Naive thymus-derived CD4-positive, alpha-beta T cell (primary cell): ENCODE measurements at regions not wholly inside any gene's neighbourhood (a gene's known extent, or its start where the extent isn't known, plus 50 kb on each side); places are given as distances from the start of the nearest gene placed in this dataset.

ENCODE experiments used
- ATAC-seq: fragments of 150-1000 bp; cut with Tn5 transposase; 2 replicates; pipeline ENCODE4 v1.10.0; 2021; ENCODE audit warnings: mild to moderate bottlenecking, moderate library complexity
- CTCF ChIA-PET: fragments of 350-600 bp; sonication (Branson Sonifier 250); formaldehyde crosslinking; loops from one replicate; lab custom pipeline; 2021; ENCODE audit warnings: antibody characterized with exemption; lab: Charles Lee
- POLR2A ChIA-PET: fragments of 350-600 bp; sonication (Branson Sonifier 250); formaldehyde crosslinking; loops from one replicate; lab custom pipeline; 2021; ENCODE audit warnings: antibody characterized with exemption, inconsistent platforms; lab: Charles Lee
- DNase-seq, 9 donors: peaks; one replicate each; pipeline versions ENCODE4 v3.0.0 to v3.0.0-alpha.2; 2020 to 2022; ENCODE audit warnings: mixed read lengths in 1 of 9
- H3K27ac ChIP-seq: one replicate; pipeline ENCODE4 v1.7.0; 2013; ENCODE audit warnings: mild to moderate bottlenecking, low read depth, low read length, moderate library complexity
- H3K27me3 ChIP-seq, 2 donors: one replicate each; pipeline ENCODE4 v1.7.0; 2013; ENCODE audit warnings: low read length in 2 of 2, mild to moderate bottlenecking in 2 of 2, moderate library complexity in 2 of 2; ENCODE audit not compliant: control insufficient read depth in 2 of 2, insufficient read depth in 2 of 2
- H3K36me3 ChIP-seq, 3 experiments: 1 replicate in 2 of 3; 2 replicates in 1 of 3; pipeline ENCODE4 v1.7.0; 2013; ENCODE audit warnings: low read length in 3 of 3, mild to moderate bottlenecking in 3 of 3, moderate library complexity in 1 of 3; ENCODE audit not compliant: insufficient read depth in 3 of 3, control insufficient read depth in 2 of 3
- H3K4me1 ChIP-seq, 2 donors: one replicate each; pipeline ENCODE4 v1.7.0; 2013; ENCODE audit warnings: low read length in 2 of 2, mild to moderate bottlenecking in 2 of 2, moderate library complexity in 1 of 2; ENCODE audit not compliant: control insufficient read depth in 2 of 2, insufficient read depth in 2 of 2
- H3K4me3 ChIP-seq: 2 replicates; pipeline ENCODE4 v1.7.0; 2013; ENCODE audit warnings: mild to moderate bottlenecking, low read length
- H3K9me3 ChIP-seq, 3 experiments: 1 replicate in 2 of 3; 2 replicates in 1 of 3; pipeline ENCODE4 v1.7.0; 2013; ENCODE audit warnings: low read length in 3 of 3; ENCODE audit not compliant: control insufficient read depth in 2 of 3
- H3K27ac Mint-ChIP-seq, 9 donors: one replicate each; pipeline ENCODE4 v1.8.0; 2020 to 2022; ENCODE audit warnings: mixed read lengths in 9 of 9, mild to moderate bottlenecking in 8 of 9, moderate library complexity in 5 of 9, inconsistent platforms in 2 of 9
- H3K27me3 Mint-ChIP-seq, 5 donors: one replicate each; pipeline ENCODE4 v1.8.0; 2021 to 2022; ENCODE audit warnings: mixed read lengths in 5 of 5, mild to moderate bottlenecking in 1 of 5
- H3K36me3 Mint-ChIP-seq, 5 donors: one replicate each; pipeline ENCODE4 v1.8.0; 2020 to 2022; ENCODE audit warnings: mixed read lengths in 5 of 5, mild to moderate bottlenecking in 3 of 5, inconsistent platforms in 1 of 5
- H3K4me1 Mint-ChIP-seq, 7 donors: one replicate each; pipeline ENCODE4 v1.8.0; 2020 to 2022; ENCODE audit warnings: mixed read lengths in 7 of 7, mild to moderate bottlenecking in 3 of 7, inconsistent platforms in 1 of 7
- H3K4me3 Mint-ChIP-seq, 10 donors: one replicate each; pipeline ENCODE4 v1.8.0; 2020 to 2022; ENCODE audit warnings: mild to moderate bottlenecking in 10 of 10, mixed read lengths in 10 of 10, moderate library complexity in 6 of 10, inconsistent platforms in 2 of 10
- H3K9me3 Mint-ChIP-seq, 11 donors: one replicate each; pipeline ENCODE4 v1.8.0; 2020 to 2022; ENCODE audit warnings: mixed read lengths in 11 of 11, mild to moderate bottlenecking in 4 of 11, inconsistent platforms in 1 of 11, moderate library complexity in 1 of 11
- intact Hi-C, 2 donors: fragments of 100-400 bp; cut with micrococcal nuclease; formaldehyde crosslinking; loops; one replicate each; pipeline ENCODE4 v1.15.1; 2023

DNA sequence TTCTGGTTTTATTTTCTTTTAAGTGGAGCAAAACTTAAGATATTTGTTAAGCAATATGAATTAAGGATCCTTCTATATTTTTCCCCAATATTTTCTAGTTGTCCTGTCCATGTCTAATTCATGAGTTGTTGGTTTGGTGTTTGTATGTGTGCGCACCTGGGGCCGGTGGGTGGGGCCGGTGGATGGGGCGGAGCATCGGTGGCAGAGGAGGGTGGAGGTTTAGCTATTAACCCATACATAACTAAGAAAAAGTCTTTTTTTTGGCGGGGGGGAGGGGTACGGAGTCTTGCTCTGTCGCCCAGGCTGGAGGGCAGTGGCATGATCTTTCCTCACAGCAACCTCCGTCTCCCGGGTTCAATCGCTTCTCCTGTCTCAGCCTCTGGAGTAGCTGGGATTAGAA lies 489.8 kb downstream of the PDGFC start:
- no peak overlapping the region for H3K4me3 ChIP-seq
- POLR2A ChIA-PET, result no interaction called here
- H3K36me3 ChIP-seq, result no peaks in the 10 kb centered on the region
- H3K9me3 Mint-ChIP-seq, result peaks cover 0 to 8% (median 0%) of the 10 kb centered on the region in 11 donors
- H3K27me3 Mint-ChIP-seq, result no peaks in the 10 kb centered on the region
- H3K9me3 ChIP-seq, result no peaks in the 10 kb centered on the region
- no peak overlapping the region for H3K4me3 Mint-ChIP-seq
- no peaks in the 10 kb centered on the region for H3K36me3 Mint-ChIP-seq
- H3K27ac ChIP-seq, result no peak overlapping the region
- H3K27me3 ChIP-seq, result no peaks in the 10 kb centered on the region
- no peaks in the 10 kb centered on the region for H3K4me1 Mint-ChIP-seq
- ATAC-seq, result no peak
- no peak for DNase-seq
- H3K4me1 ChIP-seq, result no peaks in the 10 kb centered on the region
- intact Hi-C loops, result no loop called here
- no peak overlapping the region for H3K27ac Mint-ChIP-seq
- CTCF ChIA-PET, result no interaction called here

DNA sequence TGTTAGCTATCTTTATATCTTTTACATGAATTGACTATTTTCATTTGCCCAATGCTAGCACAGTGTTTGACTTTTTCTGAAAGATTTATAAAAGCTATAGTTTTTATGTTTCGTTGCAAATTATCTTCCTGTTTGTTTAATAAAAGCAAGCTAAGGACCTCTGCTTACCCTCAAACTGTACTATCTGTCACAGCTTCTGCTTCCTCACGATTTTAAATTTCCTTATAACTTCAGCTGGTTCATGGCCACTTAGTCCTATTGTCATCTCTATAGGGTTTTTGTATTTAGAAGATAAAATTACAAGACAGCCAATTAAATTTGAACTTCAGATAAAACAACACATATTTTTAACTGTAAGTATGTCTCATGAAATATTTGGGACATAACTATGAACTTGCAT lies 494.0 kb downstream of the PDGFC start:
- H3K27ac ChIP-seq, result no peak overlapping the region
- ChIA-PET POLR2A (no interaction called here), CTCF (no interaction called here)
- H3K4me3 ChIP-seq, result no peak overlapping the region
- Mint-ChIP-seq H3K4me1 (no peaks in the 10 kb centered on the region), H3K9me3 (peaks cover 0 to 7% (median 0%) of the 10 kb centered on the region in 11 donors), H3K27me3 (no peaks in the 10 kb centered on the region), H3K27ac (no peak overlapping the region), H3K36me3 (no peaks in the 10 kb centered on the region), H3K4me3 (no peak overlapping the region)
- no peaks in the 10 kb centered on the region for H3K4me1 ChIP-seq
- DNase-seq, result no peak
- intact Hi-C loops, result no loop called here
- no peaks in the 10 kb centered on the region for H3K9me3 ChIP-seq
- no peak for ATAC-seq
- no peaks in the 10 kb centered on the region for H3K27me3 ChIP-seq
- no peaks in the 10 kb centered on the region for H3K36me3 ChIP-seq

DNA sequence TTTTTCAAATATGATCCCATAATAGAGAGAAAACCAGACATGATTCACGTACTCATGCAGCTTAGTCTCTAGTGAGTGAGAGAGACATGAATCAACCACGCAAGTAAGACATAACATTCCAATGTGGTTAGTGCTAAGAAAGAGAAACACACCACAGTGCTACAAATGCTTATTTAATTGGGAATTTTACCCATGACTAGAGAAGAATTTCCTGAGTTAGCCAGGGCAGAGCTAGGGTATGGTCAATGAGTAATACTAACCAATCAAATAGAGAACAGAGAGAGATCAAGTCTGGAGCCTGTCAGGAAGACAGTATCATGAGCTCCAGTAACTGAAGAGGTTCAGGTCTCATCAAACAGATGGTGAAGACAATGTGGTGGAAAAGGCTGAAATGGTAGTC lies 495.2 kb downstream of the PDGFC start:
- H3K4me1 Mint-ChIP-seq, result no peaks in the 10 kb centered on the region
- CTCF ChIA-PET, result no interaction called here

GRCh38 chr4:156475322-156475721 lies 496.3 kb downstream of the PDGFC start:
- ChIA-PET CTCF (no interaction called here), POLR2A (no interaction called here)
- Histone ChIP-seq H3K9me3 (no peaks in the 10 kb centered on the region), H3K4me3 (no peak overlapping the region), H3K4me1 (no peaks in the 10 kb centered on the region), H3K36me3 (no peaks in the 10 kb centered on the region), H3K27me3 (no peaks in the 10 kb centered on the region), H3K27ac (no peak overlapping the region)
- H3K4me3 Mint-ChIP-seq, result no peak overlapping the region
- H3K4me1 Mint-ChIP-seq, result no peaks in the 10 kb centered on the region
- H3K9me3 Mint-ChIP-seq, result peaks cover 0 to 7% (median 0%) of the 10 kb centered on the region in 11 donors
- no peaks in the 10 kb centered on the region for H3K36me3 Mint-ChIP-seq
- intact Hi-C loops, result no loop called here
- ATAC-seq, result no peak
- no peak overlapping the region for H3K27ac Mint-ChIP-seq
- no peaks in the 10 kb centered on the region for H3K27me3 Mint-ChIP-seq
- no peak for DNase-seq

More for the DNA sequence above, 495.2 kb downstream of the PDGFC start:
- H3K4me1 ChIP-seq, result no peaks in the 10 kb centered on the region
- Mint-ChIP-seq H3K36me3 (no peaks in the 10 kb centered on the region), H3K4me3 (no peak overlapping the region), H3K27me3 (no peaks in the 10 kb centered on the region), H3K9me3 (peaks cover 0 to 7% (median 0%) of the 10 kb centered on the region in 11 donors), H3K27ac (no peak overlapping the region)
- no peak overlapping the region for H3K27ac ChIP-seq
- H3K9me3 ChIP-seq, result no peaks in the 10 kb centered on the region
- no peaks in the 10 kb centered on the region for H3K27me3 ChIP-seq
- ATAC-seq (no peak), DNase-seq (no peak)
- H3K36me3 ChIP-seq, result no peaks in the 10 kb centered on the region
- H3K4me3 ChIP-seq, result no peak overlapping the region
- intact Hi-C loops, result no loop called here
- POLR2A ChIA-PET, result no interaction called here

- Histone ChIP-seq H3K36me3 (no peaks in the 10 kb centered on the region), H3K27me3 (no peaks in the 10 kb centered on the region), H3K4me3 (no peak overlapping the region), H3K4me1 (no peaks in the 10 kb centered on the region), H3K9me3 (no peaks in the 10 kb centered on the region), H3K27ac (no peak overlapping the region)
- intact Hi-C loops, result no loop called here
- H3K27me3 Mint-ChIP-seq, result no peaks in the 10 kb centered on the region
- ChIA-PET CTCF (no interaction called here), POLR2A (no interaction called here)
- peaks cover 0 to 7% (median 0%) of the 10 kb centered on the region in 11 donors for H3K9me3 Mint-ChIP-seq
- H3K36me3 Mint-ChIP-seq, result no peaks in the 10 kb centered on the region
- ATAC-seq, result no peak
- H3K4me3 Mint-ChIP-seq, result no peak overlapping the region
- no peak for DNase-seq
- H3K27ac Mint-ChIP-seq, result no peak overlapping the region
- no peaks in the 10 kb centered on the region for H3K4me1 Mint-ChIP-seq
Measured at GRCh38 chr4:156473151-156473550, 498.4 kb downstream of the PDGFC start.

GRCh38 chr4:156472624-156473023 lies 499.0 kb downstream of the PDGFC start:
- no peaks in the 10 kb centered on the region for H3K27me3 ChIP-seq
- no peaks in the 10 kb centered on the region for H3K27me3 Mint-ChIP-seq
- H3K27ac ChIP-seq, result no peak overlapping the region
- no peaks in the 10 kb centered on the region for H3K4me1 ChIP-seq
- H3K27ac Mint-ChIP-seq, result no peak overlapping the region
- POLR2A ChIA-PET, result no interaction called here
- H3K36me3 ChIP-seq, result no peaks in the 10 kb centered on the region
- no peaks in the 10 kb centered on the region for H3K4me1 Mint-ChIP-seq
- H3K9me3 ChIP-seq, result no peaks in the 10 kb centered on the region
- intact Hi-C loops, result no loop called here
- peaks cover 0 to 7% (median 0%) of the 10 kb centered on the region in 11 donors for H3K9me3 Mint-ChIP-seq
- no peak overlapping the region for H3K4me3 ChIP-seq
- ATAC-seq (no peak), DNase-seq (no peak)
- CTCF ChIA-PET, result no interaction called here
- no peaks in the 10 kb centered on the region for H3K36me3 Mint-ChIP-seq
- H3K4me3 Mint-ChIP-seq, result no peak overlapping the region

DNA sequence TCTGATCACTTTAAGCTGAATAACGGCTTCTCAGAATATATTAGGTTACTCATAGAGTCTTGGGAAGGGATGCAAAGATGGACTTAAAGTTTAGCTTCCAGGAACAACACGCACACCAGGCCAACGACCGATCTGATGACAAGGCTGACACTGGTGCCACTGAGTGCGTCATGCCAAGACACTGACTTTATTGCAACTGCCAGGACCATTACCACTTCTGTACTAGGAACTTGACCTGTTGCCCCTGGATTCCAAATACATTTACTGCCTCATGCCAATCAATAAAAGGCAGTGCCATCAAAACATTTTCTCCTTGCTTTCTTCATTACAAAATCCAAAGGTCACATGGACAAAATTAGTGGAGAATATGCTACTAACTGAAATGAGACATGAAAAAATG lies 505.9 kb upstream of the CTSO start:
- no peaks in the 10 kb centered on the region for H3K9me3 ChIP-seq
- ATAC-seq (no peak), DNase-seq (no peak)
- H3K27ac Mint-ChIP-seq, result no peak overlapping the region
- H3K9me3 Mint-ChIP-seq, result peaks cover 0 to 14% (median 6%) of the 10 kb centered on the region in 11 donors
- H3K27me3 ChIP-seq, result no peaks in the 10 kb centered on the region
- H3K36me3 ChIP-seq, result no peaks in the 10 kb centered on the region
- POLR2A ChIA-PET, result no interaction called here
- H3K4me1 ChIP-seq, result no peaks in the 10 kb centered on the region
- H3K4me3 Mint-ChIP-seq, result no peak overlapping the region
- intact Hi-C loops, result no loop called here
- H3K36me3 Mint-ChIP-seq, result no peaks in the 10 kb centered on the region
- H3K4me3 ChIP-seq, result no peak overlapping the region
- no peak overlapping the region for H3K27ac ChIP-seq
- no peaks in the 10 kb centered on the region for H3K4me1 Mint-ChIP-seq
- H3K27me3 Mint-ChIP-seq, result no peaks in the 10 kb centered on the region
- CTCF ChIA-PET, result no interaction called here
